Limb (tissue), 2 donors: ENCODE measurements at regions not wholly inside any gene's neighbourhood (a gene's known extent, or its start where the extent isn't known, plus 50 kb on each side); places are given as distances from the start of the nearest gene placed in this dataset.
"Not testable (repeated sequence)": the region's sequence is repeated elsewhere in the genome, so short reads cannot be mapped to it uniquely, and the experiment has no call there.

ENCODE experiments used
- DNase-seq, 2 donors: peaks; one replicate each; pipeline ENCODE4 v3.0.0-alpha.2; 2016; ENCODE audit errors: extremely low spot score in 2 of 2

DNA sequence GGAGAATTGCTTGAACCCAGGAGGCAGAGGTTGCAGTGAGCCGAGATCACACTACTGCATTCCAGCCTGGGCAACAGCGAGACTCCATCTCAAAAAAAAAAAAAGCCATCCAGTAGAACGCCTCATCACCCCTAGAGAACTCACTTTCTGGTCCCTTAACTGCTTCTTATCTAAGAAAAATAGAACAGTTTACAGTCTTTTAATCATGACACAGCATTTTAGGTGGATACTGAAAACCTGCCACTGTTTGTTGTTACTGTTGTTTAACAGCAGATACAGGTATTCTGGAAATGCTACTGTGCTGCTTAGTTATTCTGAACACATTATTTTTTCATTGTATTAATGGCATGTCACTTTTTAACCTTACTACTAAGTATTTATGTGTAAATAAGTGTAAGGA lies 624.3 kb upstream of the GHITM start:
- DNase-seq: no peak

DNA sequence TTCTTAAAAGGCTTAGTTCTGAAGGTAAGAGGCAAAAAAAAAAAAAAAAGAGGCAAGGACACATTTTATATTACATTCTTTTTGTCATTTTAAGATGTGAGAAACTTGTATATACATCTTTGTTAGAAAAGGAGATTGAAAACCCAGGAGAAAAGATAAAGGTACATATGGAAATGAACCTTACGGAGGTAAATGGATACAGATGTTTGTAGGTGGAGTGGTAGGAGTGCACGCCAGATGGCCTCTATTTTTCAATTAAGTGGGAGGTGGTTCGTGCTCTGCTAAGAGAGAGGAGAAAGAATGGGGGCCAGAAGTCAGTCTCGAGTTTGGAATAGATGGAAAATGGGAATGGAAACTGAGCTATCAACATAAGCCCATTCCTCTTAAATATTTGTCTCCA lies 622.5 kb upstream of the GHITM start:
- no peak for DNase-seq

DNA sequence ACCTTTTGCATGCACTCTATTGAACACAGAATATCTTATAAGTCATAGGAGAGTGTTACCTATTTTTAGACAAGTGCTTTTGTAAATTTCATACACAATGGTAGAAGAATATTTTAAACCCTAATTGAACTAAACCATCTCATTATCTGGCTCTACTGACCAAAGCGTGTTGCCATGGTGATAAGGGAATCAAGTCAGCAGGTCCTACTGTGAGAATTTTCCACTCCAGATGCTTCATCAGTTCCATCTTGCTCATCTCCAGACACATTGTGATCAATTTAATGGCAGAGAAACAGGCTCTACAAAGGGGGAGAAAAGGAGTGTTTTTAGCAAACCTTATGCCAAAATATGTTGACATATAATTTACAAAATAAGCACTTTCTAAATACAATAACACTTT lies 621.9 kb upstream of the GHITM start:
- no peak for DNase-seq

DNA sequence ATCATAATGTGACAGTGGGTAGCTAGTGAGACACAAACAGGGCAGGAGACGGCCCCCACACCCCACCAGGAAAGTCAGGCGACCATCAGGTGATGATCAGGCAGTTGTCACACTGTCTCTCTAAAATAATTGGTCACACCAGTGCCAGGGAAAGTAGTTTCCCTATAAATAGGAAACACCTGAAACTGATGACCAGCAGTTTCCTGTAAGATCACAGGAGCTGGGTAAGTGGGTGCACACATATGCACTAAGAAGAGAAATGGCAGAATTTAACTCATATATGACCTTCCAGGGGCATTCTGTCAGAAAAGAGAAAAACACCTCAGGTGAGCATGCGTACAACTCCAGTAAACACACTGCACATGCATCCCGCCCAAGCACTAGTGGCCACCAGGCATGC lies 620.5 kb upstream of the GHITM start:
- no peak for DNase-seq

DNA sequence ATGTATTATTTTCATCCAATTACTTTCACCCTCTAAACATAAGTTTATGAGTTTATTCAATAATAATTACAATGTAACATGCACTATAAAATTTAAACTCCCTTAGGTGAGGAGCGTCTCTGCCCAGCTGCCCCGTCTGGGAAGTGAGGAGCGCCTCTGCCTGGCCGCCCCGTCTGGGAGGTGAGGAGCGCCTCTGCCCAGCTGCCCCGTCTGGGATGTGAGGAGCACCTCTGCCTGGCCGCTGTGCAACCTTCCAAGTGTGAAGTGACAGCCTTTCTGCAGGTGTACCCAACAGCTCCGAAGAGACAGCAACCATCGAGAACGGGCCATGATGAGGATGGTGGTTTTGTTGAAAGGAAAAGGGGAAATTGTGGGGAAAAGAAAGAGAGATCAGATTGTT lies 618.9 kb upstream of the GHITM start:
- DNase-seq: not testable (repeated sequence)

DNA sequence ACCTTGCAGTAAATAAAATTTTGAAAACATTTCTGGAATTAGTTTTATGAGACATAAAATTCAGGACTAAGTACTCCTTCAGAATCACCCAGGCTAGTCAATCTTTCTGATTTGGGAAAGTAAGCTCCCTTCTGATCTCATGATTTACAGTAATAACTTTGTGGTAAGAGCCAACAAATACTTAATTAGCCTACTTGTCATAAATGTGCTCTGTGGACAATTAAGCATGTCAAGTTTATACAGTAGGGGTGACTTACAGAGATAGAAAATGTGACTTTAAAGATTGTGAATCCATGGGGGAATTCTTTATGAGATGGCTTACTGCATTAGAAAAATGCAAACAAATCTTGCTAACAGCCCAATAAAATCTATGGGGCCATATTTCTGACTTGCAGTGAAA lies 616.9 kb upstream of the GHITM start:
- DNase-seq: no peak

DNA sequence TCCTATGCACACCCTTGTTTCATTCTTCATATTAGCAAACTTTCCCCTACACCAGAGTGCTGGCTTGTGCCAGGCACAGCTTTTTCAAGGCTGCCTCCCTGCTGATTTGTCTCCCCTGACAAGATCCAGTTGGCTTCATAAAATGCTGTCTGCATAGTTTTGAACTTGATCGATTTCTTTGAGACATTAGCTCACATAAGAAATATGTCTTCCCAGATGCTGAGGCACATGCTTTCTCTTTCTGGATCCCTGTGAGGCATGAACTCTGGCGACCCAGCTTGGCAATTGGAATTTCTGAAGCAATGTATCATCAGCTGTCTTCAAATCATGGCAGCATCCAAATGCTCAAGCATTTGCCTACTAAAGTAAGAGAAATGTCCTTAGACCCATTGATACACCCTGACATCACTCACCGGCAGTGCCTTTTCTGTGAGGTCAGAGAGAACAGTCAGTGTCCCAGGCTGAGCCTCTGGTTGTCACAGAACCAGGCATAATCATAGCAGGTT lies 616.4 kb upstream of the GHITM start:
- DNase-seq: peak; percentile 51 to 56

DNA sequence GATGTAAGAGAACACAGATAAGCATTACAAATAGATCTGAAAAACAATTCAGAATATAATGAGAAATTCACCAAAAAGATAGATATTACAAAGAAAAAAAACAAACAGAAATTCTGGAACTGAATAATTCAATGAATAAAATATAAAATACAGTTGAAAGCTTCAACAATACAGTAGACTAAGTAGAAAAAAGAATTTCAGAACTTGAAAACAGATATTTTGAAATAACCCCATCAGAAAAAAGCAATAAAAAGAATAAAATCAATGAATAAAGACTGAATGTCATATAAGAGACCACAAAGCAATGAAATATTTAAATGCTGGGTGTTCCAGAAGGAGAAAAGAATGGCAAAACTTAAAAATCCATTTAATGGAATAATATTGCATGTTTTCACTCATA lies 611.4 kb upstream of the GHITM start:
- no peak for DNase-seq

DNA sequence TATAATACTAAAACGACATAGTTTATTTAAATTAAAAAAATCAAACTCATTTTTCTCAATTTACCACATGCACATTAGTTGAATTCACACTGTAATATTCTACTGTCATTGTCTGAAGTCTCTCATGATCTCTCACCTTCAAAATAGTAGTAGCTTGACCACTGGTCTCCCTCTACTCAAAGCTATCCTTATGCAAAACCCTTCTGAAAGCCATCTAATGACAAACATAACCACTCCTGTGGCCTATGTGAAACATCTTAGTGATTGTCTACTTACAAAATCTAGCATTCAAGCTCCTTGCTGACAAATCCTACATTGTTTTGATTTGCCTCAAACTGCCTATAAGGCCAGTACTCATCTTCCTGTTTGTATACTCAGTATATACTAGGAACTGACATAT lies 606.0 kb upstream of the GHITM start:
- DNase-seq: no peak

DNA sequence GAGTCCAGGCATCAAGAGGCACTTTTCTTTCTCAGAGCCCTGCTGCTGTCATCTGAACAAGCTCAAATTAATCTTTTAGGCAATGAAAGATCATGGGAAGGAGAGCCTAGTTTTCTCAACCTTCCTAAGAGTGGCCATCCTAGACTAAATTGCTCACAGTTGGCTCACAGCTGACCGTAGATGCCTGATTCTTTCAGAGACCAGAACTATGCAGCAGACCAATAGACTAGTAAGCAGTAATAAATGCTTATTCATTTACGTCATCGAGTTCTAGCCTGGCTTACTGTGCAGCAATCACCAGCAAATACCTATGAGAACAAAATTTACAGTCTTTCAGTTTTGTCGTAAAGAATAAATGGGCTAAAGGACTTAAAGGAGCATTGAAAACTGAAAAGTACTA lies 602.9 kb upstream of the GHITM start:
- DNase-seq: no peak

DNA sequence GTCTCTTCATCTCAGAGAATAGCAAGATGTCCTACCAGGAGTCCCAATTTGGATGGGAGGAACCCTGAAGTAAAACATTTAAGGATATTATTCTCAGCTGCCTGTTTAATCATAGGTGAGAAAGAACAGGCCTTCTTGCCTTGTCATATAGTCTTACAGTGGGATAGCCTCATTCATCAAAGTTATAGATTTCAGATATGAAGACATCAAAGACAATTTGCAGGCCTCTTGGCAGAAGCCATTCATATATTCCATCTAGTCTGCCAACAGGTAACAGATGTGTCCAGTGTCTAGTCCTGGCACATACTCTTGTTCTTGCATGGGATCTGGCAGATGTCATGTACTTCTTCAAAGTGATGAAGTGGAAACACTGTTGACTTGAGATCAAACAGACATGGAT lies 601.3 kb upstream of the GHITM start:
- no peak for DNase-seq

DNA sequence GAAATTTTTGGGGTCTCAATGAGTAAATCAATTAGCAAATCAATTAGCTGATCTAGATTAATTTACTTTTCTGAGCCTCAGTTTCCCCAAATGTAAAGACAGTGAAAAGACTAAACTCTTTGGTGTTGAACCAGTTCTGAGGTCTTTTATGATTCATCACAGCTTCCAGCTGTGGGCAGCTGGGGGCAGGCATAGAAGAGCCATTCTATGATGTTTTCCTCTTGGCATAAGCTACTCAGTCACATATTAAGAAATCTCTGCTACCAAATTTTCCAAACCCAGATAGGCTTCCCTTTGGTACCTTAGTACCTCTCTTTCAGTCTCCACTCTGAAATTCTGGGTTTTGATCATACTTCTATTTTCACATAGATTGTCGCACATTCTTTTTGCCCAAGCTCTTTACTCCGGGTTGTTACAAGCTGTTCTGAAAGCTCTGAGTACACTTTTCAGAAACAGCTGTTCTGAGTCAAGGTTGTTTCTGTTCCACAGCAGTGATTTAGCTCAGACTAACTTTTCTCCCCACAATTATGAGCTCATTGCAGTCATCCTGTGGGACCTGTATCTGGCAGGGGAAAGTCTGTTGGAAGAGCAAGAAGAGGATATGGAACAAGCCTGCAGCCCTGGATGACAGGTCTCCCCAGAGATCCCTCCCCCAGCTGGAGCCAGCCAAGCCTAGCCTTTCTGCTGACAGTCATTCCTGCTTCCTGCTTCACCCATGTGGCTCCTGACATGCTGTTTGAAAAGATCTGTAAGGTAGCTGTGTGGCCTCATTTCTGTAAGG lies 599.6 kb upstream of the GHITM start:
- peak; percentile 71 to 78 for DNase-seq

DNA sequence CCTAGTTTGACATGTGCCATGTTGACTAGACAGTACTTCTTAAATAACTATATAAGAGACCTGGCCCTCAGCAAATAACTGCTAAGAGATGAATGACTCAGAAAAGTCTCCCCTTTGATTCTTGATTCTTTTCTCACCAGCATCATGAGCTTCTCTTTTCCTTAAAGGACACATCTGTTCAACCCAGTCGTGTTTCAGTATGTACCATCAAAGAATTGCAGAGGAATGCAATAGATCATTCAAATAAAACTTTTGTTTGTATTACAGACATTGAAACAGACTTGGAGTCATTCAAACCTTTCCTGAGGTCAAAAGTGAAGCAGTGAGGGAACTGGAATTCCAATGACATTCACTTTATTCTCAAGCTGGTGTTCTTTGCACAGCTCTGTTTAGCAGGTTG lies 598.3 kb upstream of the GHITM start:
- DNase-seq: no peak

DNA sequence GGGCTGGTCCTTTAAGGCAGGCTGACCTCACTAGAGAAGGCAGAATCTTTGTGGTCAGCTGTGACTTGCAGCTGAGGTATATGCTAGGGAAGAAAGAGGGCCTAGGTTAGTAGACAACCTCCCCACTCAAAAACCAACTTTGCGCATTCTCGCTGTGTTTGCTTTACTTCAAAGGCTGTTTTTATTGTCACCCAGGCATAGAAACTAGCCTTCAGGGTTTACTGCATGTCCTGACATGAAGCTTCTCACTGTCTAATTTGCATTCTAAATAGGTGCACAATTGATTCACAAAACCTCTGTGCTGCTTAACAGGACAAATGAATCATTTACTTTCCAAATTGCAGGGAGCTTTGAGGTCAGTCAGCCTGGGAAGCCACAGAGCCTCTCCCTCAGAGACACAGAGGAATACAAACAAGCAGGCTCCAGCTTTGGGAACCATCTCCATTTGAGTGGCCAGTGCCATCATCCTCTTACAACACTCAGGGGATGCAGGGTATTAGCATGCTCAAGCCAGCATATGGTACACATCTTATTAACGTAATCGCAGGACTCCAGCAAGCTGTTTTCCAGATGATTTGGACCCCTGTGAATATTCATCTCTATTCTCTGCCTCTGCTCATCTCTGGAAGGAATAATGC lies 596.4 kb upstream of the GHITM start:
- DNase-seq: peak in 1 of 2 donors; percentile 32

DNA sequence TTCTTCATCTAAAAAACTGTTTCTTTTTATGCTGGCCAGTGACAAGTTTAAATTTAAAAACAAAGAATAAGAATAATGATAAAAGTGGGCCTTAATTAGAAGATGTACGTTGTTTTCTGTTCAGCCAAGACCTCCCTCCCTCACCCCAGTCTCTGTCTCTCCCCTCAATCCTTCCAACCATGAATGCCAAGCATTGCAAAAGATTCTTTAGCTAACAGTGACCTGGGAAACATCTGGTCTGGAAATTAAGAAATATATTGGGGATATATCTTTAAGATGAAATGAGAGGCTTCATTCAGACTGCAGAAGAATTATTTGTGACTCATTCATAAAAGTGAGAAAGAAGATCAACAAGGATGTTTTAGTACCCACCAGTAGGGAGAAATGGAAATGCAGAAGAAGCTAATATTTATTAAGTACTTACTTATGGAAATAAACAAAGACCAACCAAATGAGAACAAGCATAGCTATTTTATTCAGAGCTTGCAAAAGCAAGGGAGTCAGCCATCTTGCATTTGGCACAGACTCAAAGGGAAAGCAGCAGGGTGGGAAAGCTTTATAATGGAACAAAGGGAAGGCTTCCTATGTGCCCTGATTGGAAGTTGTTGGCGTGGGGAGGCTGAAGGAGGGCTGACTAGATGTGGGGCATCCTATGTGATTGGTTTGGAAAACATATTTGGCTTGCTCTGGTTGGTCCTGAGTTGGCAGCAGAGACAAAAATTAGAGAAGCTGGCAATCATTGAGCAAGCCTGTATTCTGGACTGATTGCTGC lies 595.4 kb upstream of the GHITM start:
- DNase-seq: no peak

DNA sequence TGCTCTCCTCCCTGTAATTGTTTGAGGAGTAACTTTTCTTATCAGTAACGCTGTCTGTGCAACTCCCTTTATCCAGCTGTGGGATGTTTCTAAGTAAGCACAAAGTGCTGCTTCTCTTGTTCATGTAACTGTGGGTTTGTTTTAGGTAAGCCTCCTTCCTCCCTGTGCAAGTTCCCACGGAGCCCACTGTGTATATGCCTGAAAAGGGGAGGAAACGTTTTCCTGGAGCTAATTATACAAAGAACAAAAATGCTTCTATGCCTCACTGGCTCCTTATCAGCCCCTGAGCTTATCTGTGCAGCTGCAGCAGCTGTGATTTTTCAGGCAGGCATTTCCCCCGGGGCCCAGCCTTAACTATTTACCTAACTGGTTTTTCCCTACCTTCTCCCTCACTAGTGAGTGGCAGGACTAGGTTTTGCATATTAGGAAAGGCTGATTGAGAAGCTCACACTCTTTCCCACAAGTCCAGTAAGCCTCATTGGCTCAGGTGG lies 593.4 kb upstream of the GHITM start:
- DNase-seq: no peak

DNA sequence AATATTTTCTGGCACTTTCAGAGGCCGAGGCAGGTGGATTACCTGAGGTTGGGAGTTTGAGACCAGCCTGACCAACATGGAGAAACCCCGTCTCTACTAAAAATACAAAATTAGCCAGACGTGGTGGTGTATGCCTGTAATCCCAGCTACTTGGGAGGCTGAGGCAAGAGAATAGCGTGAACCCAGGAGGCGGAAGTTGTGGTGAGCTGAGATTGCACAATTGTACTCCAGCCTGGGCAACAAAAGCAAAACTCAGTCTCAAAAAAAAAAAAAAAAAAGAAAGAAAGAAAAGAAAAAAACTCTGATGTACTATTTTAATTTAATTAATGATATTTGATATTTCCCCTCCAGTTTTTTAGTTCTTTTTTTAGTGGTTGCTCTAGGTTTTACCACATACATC lies 588.1 kb upstream of the GHITM start:
- not testable (repeated sequence) for DNase-seq

DNA sequence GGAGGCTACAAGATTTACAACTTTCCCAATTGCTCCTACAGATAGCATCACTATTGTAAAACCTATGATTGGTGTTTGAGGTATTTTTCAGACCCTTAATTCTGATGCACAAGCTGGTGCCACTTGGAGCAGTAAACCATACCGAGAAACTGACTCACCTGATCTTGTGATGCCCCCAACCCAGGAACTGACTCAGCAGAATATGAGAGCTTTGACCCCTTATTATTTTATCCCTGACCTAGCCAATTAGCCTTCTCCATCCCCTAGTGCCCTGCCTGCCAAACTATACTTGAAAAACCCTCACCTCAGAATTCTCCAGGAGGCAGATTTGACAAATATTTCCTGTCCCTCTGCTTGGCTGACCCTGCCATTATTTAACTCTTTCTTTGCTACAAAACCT lies 585.9 kb upstream of the GHITM start:
- DNase-seq: no peak

DNA sequence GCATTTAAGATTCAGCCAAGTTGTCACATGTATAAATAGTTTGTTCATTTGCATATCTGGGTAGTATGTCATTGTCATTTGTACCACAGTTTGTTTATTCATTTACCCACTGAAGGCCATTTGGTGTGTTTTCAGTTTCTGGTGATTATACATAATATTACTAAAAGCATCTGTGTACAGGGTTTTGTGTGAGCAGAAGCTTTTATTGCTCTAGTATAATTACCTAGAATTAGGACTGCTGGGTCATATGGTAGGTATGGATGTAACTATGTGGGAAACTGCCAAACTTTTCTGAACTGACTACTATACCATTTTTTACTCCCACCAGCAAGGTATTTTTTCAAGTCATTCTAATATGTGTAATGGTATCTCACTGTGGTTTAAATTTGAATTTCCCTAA lies 584.0 kb upstream of the GHITM start:
- DNase-seq: no peak

DNA sequence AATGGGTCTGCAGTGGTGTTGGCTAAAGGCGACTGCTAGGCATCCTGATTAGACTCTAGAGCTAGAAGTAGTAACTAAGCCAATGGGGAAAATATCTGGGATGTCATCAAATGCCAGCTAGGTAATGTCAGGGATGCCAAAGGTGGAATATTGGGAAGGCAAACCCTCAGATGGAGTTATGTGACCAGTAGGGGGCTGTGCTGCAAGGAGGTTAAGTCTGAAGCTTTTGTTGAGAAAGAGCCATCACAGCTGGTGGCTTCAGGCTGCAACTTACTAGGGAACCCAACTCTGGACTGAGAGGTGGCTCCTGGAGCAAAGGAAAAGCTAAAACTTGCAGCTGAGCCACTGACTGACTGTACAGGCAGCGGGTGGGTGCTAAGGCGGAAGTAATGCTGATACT lies 576.9 kb upstream of the GHITM start:
- no peak for DNase-seq

DNA sequence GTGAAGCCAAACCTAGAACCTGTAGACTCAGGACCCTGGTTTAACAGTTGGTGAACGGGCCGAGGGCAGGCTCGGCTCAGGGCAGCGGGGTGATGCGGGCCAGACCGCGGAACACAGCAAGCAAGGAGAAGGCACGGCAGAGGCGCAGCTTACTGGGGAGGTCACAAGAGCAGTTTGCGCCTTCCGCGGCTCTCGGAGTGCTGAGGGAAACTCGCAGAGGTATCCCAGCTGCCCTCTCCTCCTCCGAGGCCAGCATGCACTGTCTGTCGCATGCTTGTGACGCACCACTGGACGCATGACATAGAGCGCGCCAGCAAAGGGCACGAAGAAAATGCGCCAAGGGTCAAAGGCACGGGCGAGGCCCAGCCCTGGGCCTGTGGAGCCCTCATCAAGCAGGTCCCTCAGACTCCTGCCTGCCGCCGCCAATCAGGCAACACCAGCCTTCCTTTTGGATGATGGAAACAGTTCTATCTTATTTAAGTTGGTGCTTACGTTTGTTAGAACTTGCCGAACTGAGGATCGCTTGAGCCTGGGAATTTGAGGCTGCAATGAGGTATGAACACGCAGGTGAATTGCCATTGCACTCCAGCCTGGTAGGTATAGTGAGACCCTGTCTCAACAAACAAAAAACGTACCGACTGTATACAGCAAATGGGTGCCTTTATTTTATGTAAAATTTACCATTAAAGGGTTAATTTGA lies 574.3 kb upstream of the GHITM start:
- DNase-seq: no peak

DNA sequence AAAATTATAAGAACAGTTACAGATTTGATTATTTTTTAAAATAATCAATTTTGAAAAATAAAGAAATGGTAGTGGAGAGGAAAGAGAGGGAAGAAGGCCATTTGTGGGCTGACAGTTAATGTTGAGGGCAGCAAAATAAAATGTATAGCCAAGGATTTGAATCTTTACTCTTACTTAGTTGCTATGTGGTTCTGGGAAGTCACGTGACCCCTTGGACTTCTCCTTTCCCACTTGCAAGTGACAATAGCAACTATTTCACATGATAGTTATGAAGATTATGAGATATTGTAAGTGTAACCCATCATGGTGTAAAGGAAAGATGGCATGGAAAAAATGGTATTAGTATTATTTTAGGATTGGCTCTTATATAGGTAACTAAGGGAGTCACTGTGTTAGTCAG lies 567.3 kb upstream of the GHITM start:
- DNase-seq: no peak
